ENCODE measurements at regions not wholly inside any gene's neighbourhood (a gene's known extent, or its start where the extent isn't known, plus 50 kb on each side); places are given as distances from the start of the nearest gene placed in this dataset.

DNA sequence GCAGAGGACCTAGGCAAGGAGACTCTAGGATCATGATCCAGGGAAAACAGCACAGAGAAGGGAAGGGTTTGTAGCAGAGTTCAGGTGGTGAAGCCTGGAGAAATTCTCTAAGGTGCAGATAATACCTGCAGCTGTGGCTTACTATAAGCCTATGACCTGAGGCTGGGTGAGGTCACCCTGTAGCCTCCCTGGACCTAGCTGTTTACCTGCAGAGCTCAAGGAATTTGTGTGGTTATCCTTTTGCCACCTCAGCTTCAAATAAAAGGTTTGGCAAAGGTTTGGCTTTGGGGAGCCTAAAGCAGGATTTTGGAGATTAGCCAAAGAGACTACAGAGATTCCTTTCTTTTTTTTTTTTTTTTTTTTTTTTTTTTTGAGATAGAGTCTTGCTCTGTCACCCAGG, 79.5 kb upstream of the ZNF648 start:
- no peak for TF ChIP-seq CTCF (IDR thresholded peaks at IDR 0.05)
- TF ChIP-seq POLR2AphosphoS5 (IDR thresholded peaks at IDR 0.05) = no peak
- TF ChIP-seq POLR2A (IDR thresholded peaks at IDR 0.05) = no peak
- Histone ChIP-seq H3K36me3 (no peaks in the 10 kb centered on the region), H3K4me3 (no peak overlapping the region), H3K27me3 (no peaks in the 10 kb centered on the region), H3K4me1 (peaks cover 13 to 15% of the 10 kb centered on the region in 2 donors), H3K27ac (no peak overlapping the region), H3K9me3 (no peaks in the 10 kb centered on the region)
- intact Hi-C loops (cut with DNase I; ENCODE audit: low total_unique reads) = loop anchor here (5.0 to 10.0 kb wide), 2 partner anchors 251 to 924 kb away; partner anchors contain the start of gene GLUL
- DNase-seq (ENCODE audit: low spot score in 2 of 2) = peak in 1 of 2 donors; percentile 35

DNA sequence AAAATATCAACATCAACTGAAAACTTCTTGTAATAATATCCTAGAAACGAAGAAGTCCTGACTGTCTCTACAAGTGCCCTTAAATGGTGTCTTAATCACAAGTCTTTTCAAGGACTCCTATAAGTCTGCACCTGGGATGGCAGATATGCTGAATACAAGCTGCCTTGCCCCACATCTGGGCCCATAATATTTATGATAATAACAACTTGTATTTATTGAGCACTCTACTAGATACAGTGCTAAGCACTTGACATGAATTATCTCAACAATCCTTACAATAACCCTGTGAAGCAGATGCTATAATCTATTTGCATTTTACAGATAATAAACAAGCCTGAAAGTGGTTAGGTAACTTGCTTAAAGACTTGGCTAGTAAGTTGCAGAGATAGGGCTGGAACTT, 78.0 kb upstream of the ZNF648 start:
- intact Hi-C loops (cut with DNase I; ENCODE audit: low total_unique reads) = no loop called here
- H3K36me3 ChIP-seq = no peaks in the 10 kb centered on the region
- peaks cover 9 to 15% of the 10 kb centered on the region in 2 donors for H3K4me1 ChIP-seq
- TF ChIP-seq POLR2A (IDR thresholded peaks at IDR 0.05) = no peak
- no peak for TF ChIP-seq POLR2AphosphoS5 (IDR thresholded peaks at IDR 0.05)
- TF ChIP-seq CTCF (IDR thresholded peaks at IDR 0.05) = no peak
- DNase-seq (ENCODE audit: low spot score in 2 of 2) = no peak
- H3K4me3 ChIP-seq = no peak overlapping the region
- H3K9me3 ChIP-seq = peaks cover 0 to 4% of the 10 kb centered on the region in 2 donors
- no peaks in the 10 kb centered on the region for H3K27me3 ChIP-seq
- H3K27ac ChIP-seq = no peak overlapping the region

DNA sequence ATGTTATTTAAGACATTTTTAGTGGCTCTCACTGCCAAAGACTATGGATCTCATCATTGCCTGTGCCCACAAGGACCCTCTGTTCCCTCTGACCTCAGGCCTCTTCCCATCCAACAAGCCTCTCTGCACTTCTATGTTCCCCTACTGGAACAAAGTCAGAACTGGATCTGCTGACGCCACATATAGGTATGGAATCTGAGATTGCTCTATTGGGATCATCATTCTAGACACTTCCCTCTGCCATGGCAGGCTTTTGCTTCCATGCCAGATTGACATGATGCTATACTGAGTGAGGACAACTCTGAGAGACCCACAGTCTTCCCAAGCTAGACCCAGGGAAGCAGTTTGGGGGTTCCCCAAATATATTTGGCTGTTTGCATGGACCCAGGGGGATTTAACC, 76.0 kb upstream of the ZNF648 start:
- intact Hi-C loops (cut with DNase I; ENCODE audit: low total_unique reads) = no loop called here
- no peaks in the 10 kb centered on the region for H3K4me1 ChIP-seq
- no peaks in the 10 kb centered on the region for H3K27me3 ChIP-seq
- no peaks in the 10 kb centered on the region for H3K36me3 ChIP-seq
- no peak overlapping the region for H3K4me3 ChIP-seq
- peaks cover 3 to 14% of the 10 kb centered on the region in 2 donors for H3K9me3 ChIP-seq
- H3K27ac ChIP-seq = no peak overlapping the region
- no peak for TF ChIP-seq CTCF (IDR thresholded peaks at IDR 0.05)
- TF ChIP-seq POLR2A (IDR thresholded peaks at IDR 0.05) = no peak
- TF ChIP-seq POLR2AphosphoS5 (IDR thresholded peaks at IDR 0.05) = no peak
- DNase-seq (ENCODE audit: low spot score in 2 of 2) = no peak

DNA sequence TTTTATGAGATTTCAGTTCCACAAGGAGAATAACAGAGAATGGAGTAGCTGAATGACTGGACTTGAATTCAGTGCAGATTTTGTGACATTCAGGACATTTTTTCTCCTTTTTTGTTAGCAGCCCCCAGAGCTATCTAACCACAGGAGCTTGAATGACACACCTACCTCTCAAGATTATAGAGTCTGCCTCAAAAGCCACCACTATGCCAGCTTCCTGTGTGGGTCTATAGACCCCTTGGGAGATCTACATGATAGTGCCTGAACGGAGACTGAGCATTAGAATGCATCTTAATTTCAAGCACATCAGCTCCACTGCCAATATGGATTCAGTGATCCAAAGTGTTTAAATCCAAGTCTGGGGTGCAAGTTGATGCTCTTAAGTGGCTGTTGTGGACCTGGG, 74.4 kb upstream of the ZNF648 start:
- intact Hi-C loops (cut with DNase I; ENCODE audit: low total_unique reads) = no loop called here
- no peak overlapping the region for H3K27ac ChIP-seq
- no peak for DNase-seq (ENCODE audit: low spot score in 2 of 2)
- no peak for TF ChIP-seq POLR2AphosphoS5 (IDR thresholded peaks at IDR 0.05)
- H3K27me3 ChIP-seq = no peaks in the 10 kb centered on the region
- no peaks in the 10 kb centered on the region for H3K36me3 ChIP-seq
- no peaks in the 10 kb centered on the region for H3K4me1 ChIP-seq
- H3K9me3 ChIP-seq = peaks cover 3 to 14% of the 10 kb centered on the region in 2 donors
- no peak overlapping the region for H3K4me3 ChIP-seq

- intact Hi-C loops (cut with DNase I; ENCODE audit: low total_unique reads) = no loop called here
- no peaks in the 10 kb centered on the region for H3K27me3 ChIP-seq
- TF ChIP-seq POLR2AphosphoS5 (IDR thresholded peaks at IDR 0.05) (no peak), CTCF (IDR thresholded peaks at IDR 0.05) (no peak)
- H3K4me1 ChIP-seq = no peaks in the 10 kb centered on the region
- no peaks in the 10 kb centered on the region for H3K36me3 ChIP-seq
- no peak for DNase-seq (ENCODE audit: low spot score in 2 of 2)
- no peak overlapping the region for H3K4me3 ChIP-seq
- H3K9me3 ChIP-seq = peaks cover 3 to 14% of the 10 kb centered on the region in 2 donors
- no peak overlapping the region for H3K27ac ChIP-seq
Measured at GRCh38 chr1:182134257-182134656, 72.7 kb upstream of the ZNF648 start.

- Histone ChIP-seq H3K4me1 (no peaks in the 10 kb centered on the region), H3K27me3 (no peaks in the 10 kb centered on the region), H3K9me3 (peaks cover 3 to 14% of the 10 kb centered on the region in 2 donors), H3K36me3 (no peaks in the 10 kb centered on the region), H3K27ac (no peak overlapping the region), H3K4me3 (no peak overlapping the region)
- no peak for TF ChIP-seq POLR2A (IDR thresholded peaks at IDR 0.05)
- no peak for TF ChIP-seq CTCF (IDR thresholded peaks at IDR 0.05)
- TF ChIP-seq POLR2AphosphoS5 (IDR thresholded peaks at IDR 0.05) = no peak
- intact Hi-C loops (cut with DNase I; ENCODE audit: low total_unique reads) = no loop called here
- no peak for DNase-seq (ENCODE audit: low spot score in 2 of 2)
Measured at GRCh38 chr1:182133181-182133580, 71.7 kb upstream of the ZNF648 start.
